MM.1S (cell line): ENCODE measurements at regions not wholly inside any gene's neighbourhood (a gene's known extent, or its start where the extent isn't known, plus 50 kb on each side); places are given as distances from the start of the nearest gene placed in this dataset.

Source experiments
- EZH2 ChIP-seq: fragments of 300-600 bp; sonication (generic); optimal IDR thresholded peaks from 2 replicates; pipeline ENCODE3; 2017; ENCODE audit warnings: low read depth, mild to moderate bottlenecking, antibody characterized with exemption, low read length, mixed read lengths
- TF ChIP-seq, protein P1 (sequence below): fragments of 300-600 bp; sonication (generic); IDR thresholded peaks from 2 replicates; pipeline ENCODE4 v1.5.1; 2016; ENCODE audit warnings: antibody characterized with exemption, low read length, mixed read lengths

DNA sequence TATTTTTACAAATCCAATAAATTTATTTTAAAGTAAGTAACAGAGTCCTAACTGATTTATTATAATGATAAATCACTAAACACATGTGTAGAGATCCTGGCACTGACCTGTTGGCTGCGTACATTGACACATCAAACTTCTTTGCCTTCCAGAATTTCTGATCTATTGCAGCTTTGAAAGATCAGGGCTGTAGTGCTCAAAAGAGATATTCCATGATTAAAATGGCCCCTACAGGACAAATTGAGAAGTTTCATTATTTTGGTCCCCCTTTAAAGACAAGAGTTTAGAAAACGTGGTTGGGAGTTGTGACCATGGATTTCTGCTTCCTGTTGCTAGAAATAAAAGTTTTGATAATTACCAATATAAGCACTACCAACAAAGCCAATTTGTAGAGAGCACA is 87.7 kb upstream of the PDK4 start:
- TF ChIP-seq, protein P1, sequence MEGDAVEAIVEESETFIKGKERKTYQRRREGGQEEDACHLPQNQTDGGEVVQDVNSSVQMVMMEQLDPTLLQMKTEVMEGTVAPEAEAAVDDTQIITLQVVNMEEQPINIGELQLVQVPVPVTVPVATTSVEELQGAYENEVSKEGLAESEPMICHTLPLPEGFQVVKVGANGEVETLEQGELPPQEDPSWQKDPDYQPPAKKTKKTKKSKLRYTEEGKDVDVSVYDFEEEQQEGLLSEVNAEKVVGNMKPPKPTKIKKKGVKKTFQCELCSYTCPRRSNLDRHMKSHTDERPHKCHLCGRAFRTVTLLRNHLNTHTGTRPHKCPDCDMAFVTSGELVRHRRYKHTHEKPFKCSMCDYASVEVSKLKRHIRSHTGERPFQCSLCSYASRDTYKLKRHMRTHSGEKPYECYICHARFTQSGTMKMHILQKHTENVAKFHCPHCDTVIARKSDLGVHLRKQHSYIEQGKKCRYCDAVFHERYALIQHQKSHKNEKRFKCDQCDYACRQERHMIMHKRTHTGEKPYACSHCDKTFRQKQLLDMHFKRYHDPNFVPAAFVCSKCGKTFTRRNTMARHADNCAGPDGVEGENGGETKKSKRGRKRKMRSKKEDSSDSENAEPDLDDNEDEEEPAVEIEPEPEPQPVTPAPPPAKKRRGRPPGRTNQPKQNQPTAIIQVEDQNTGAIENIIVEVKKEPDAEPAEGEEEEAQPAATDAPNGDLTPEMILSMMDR, result peak; percentile 31
- no peak for TF ChIP-seq EZH2
